HCT116 (cell line): ENCODE measurements at regions not wholly inside any gene's neighbourhood (a gene's known extent, or its start where the extent isn't known, plus 50 kb on each side); places are given as distances from the start of the nearest gene placed in this dataset.

Source experiments
- ATAC-seq: fragments of 200-7000 bp; cut with Tn5 transposase; 2 replicates; pipeline ENCODE4 v1.9.1; 2020; ENCODE audit warnings: mild to moderate bottlenecking, moderate library complexity
- BruUV-seq: library from RNA; stranded (reverse); fragments of 400-500 nt; replicated peaks from 2 replicates; lab custom pipeline; 2021; lab: Mats Ljungman, UMichigan
- CTCF ChIA-PET: fragments of 300-600 bp; sonication (Branson Sonifier 250); formaldehyde crosslinking; loops from one replicate; lab custom pipeline; 2021; ENCODE audit warnings: antibody characterized with exemption; lab: Charles Lee
- POLR2A ChIA-PET: fragments of 300-600, 350-600 bp; sonication (Branson Sonifier 250); formaldehyde crosslinking; loops from one replicate; lab custom pipeline; 2021; ENCODE audit warnings: antibody characterized with exemption; lab: Charles Lee
- RAD21 ChIA-PET, 2 experiments: fragments of 300-600 bp; sonication (Branson Sonifier 250); formaldehyde crosslinking; loops; one replicate each; lab custom pipeline; 2023; ENCODE audit warnings: low total read pairs in 2 of 2; ENCODE audit not compliant: uncharacterized antibody in 2 of 2, unreplicated experiment in 2 of 2, low non-redundant PET in 1 of 2; lab: Charles Lee
- DNase-seq: peaks from one replicate; pipeline ENCODE4 v3.0.0-alpha.2; 2010; ENCODE audit warnings: low read depth, low spot score
- H2AFZ ChIP-seq: fragments of 200-600 bp; shearing (Covaris generic), sonication (generic); 2 replicates; pipeline ENCODE4 v1.6.1; 2017; ENCODE audit warnings: low read depth, mixed run types, mixed read lengths, antibody characterized with exemption, low read length; ENCODE audit not compliant: poor library complexity, severe bottlenecking
- H3K27ac ChIP-seq: 2 replicates; pipeline ENCODE4 v1.5.1; 2012; ENCODE audit warnings: low read depth, low read length
- H3K27me3 ChIP-seq: fragments of 200-600 bp; sonication (generic); 2 replicates; pipeline ENCODE4 v1.6.1; 2016; ENCODE audit warnings: mixed run types, low read length, mixed read lengths; ENCODE audit not compliant: insufficient read depth
- H3K36me3 ChIP-seq, 2 experiments: fragments of 200-500 bp in 1 of 2; fragments of 200-600 bp in 1 of 2; sonication (Bioruptor generic) in 1 of 2; sonication (generic) in 1 of 2; 2 replicates each; pipeline versions ENCODE4 v1.5.1 to v1.6.1; 2014 to 2016; ENCODE audit warnings: low read length in 2 of 2, inconsistent platforms in 1 of 2, mixed read lengths in 1 of 2, mixed run types in 1 of 2; ENCODE audit not compliant: insufficient read depth in 2 of 2, control insufficient read depth in 1 of 2
- H3K4me1 ChIP-seq, 2 experiments: fragments of 200-600 bp in 1 of 2; sonication (generic) in 1 of 2; 2 replicates each; pipeline versions ENCODE4 v1.5.1 to v1.6.1; 2012 to 2017; ENCODE audit warnings: low read length in 2 of 2, inconsistent platforms in 1 of 2, mild to moderate bottlenecking in 1 of 2, mixed read lengths in 1 of 2, mixed run types in 1 of 2, moderate library complexity in 1 of 2; ENCODE audit not compliant: insufficient read depth in 2 of 2, control insufficient read depth in 1 of 2
- H3K4me2 ChIP-seq: fragments of 200-600 bp; sonication (generic); 2 replicates; pipeline ENCODE4 v1.6.1; 2017; ENCODE audit warnings: mixed run types, low read length, mixed read lengths
- H3K4me3 ChIP-seq, 2 experiments: fragments of 200-600 bp in 1 of 2; sonication (generic) in 1 of 2; replicated peaks in 1 of 2; 2 replicates each; pipeline ENCODE4 v1.5.1; 2011 to 2016; ENCODE audit warnings: low read length in 2 of 2, control low read depth in 1 of 2, low read depth in 1 of 2, mild to moderate bottlenecking in 1 of 2, mixed read lengths in 1 of 2, mixed run types in 1 of 2
- H3K79me2 ChIP-seq: fragments of 200-600 bp; sonication (generic); 2 replicates; pipeline ENCODE4 v1.6.1; 2017; ENCODE audit warnings: mild to moderate bottlenecking, mixed run types, low read length, moderate library complexity, mixed read lengths; ENCODE audit not compliant: insufficient read depth
- H3K9ac ChIP-seq: fragments of 200-600 bp; sonication (generic); 2 replicates; pipeline ENCODE4 v1.6.1; 2016; ENCODE audit warnings: low read length, mixed read lengths
- H3K9me2 ChIP-seq: fragments of 200-600 bp; sonication (generic), shearing (Covaris generic); 2 replicates; pipeline ENCODE4 v1.6.1; 2017; ENCODE audit warnings: mixed run types, mild to moderate bottlenecking, moderate library complexity; ENCODE audit not compliant: insufficient read depth
- H3K9me3 ChIP-seq, 2 experiments: fragments of 200-500 bp in 1 of 2; fragments of 200-600 bp in 1 of 2; sonication (Bioruptor generic) in 1 of 2; sonication (generic) in 1 of 2; 2 replicates each; pipeline ENCODE4 v1.6.1; 2014 to 2017; ENCODE audit warnings: low read length in 2 of 2, mixed read lengths in 2 of 2, inconsistent platforms in 1 of 2, low read depth in 1 of 2, mild to moderate bottlenecking in 1 of 2, mixed run types in 1 of 2, moderate library complexity in 1 of 2; ENCODE audit not compliant: control insufficient read depth in 1 of 2, insufficient read depth in 1 of 2
- H4K20me1 ChIP-seq: fragments of 200-600 bp; sonication (generic), shearing (Covaris generic); 2 replicates; pipeline ENCODE4 v1.6.1; 2017; ENCODE audit warnings: mixed run types, mild to moderate bottlenecking, moderate library complexity; ENCODE audit not compliant: insufficient read depth
- ATF3 ChIP-seq: IDR thresholded peaks from 2 replicates; pipeline ENCODE4 v1.6.1; 2012
- CEBPB ChIP-seq: IDR thresholded peaks from 2 replicates; pipeline ENCODE4 v1.6.1; 2012; ENCODE audit warnings: low read depth
- CTCF ChIP-seq, 3 experiments: fragments of 200-600 bp in 1 of 3; sonication (generic) in 1 of 3; IDR thresholded peaks in 2 of 3; conservative IDR thresholded peaks in 1 of 3; 2 replicates each; pipeline ENCODE4 v1.5.1; 2012 to 2017; ENCODE audit warnings: low read depth in 2 of 3, low read length in 2 of 3, antibody characterized with exemption in 1 of 3, borderline replicate concordance in 1 of 3, control low read depth in 1 of 3, mild to moderate bottlenecking in 1 of 3, mixed read lengths in 1 of 3, mixed run types in 1 of 3, moderate library complexity in 1 of 3; ENCODE audit not compliant: insufficient read depth in 1 of 3
- EGR1 ChIP-seq: IDR thresholded peaks from 2 replicates; pipeline ENCODE4 v1.6.1; 2012; ENCODE audit warnings: low read depth
- ELF1 ChIP-seq: IDR thresholded peaks from 2 replicates; pipeline ENCODE4 v1.6.1; 2012; ENCODE audit warnings: low read depth, borderline replicate concordance
- POLR2AphosphoS5 ChIP-seq: IDR thresholded peaks from 2 replicates; pipeline ENCODE4 v1.6.1; 2011; ENCODE audit warnings: mild to moderate bottlenecking, low read depth, low read length, moderate library complexity
- REST ChIP-seq: IDR thresholded peaks from 2 replicates; pipeline ENCODE4 v1.6.1; 2012; ENCODE audit warnings: low read depth
- SP1 ChIP-seq: IDR thresholded peaks from 2 replicates; pipeline ENCODE4 v1.6.1; 2012; ENCODE audit warnings: low read depth
- TCF7L2 ChIP-seq: IDR thresholded peaks from 2 replicates; pipeline ENCODE4 v1.7.0; 2011; ENCODE audit warnings: borderline replicate concordance, inconsistent platforms; ENCODE audit not compliant: insufficient read depth, insufficient read length; ENCODE audit errors: extremely low read depth
- YY1 ChIP-seq: IDR thresholded peaks from 2 replicates; pipeline ENCODE4 v1.6.1; 2011; ENCODE audit warnings: low read length, low read depth, moderate library complexity, mild to moderate bottlenecking; ENCODE audit not compliant: insufficient replicate concordance; ENCODE audit errors: extremely low read depth
- intact Hi-C: fragments of 100-400 bp; cut with micrococcal nuclease; formaldehyde crosslinking; loops from 2 replicates; pipeline ENCODE4 v1.10.0; 2022

GRCh38 chr12:75727577-75727976 lies 216.2 kb upstream of the KRR1 start:
- RAD21 ChIA-PET = no interaction called here
- intact Hi-C loops = loop anchor here (1.0 kb wide), 1 partner anchor 602 kb away; no protein-coding TSS in a partner anchor
- no peaks in the 10 kb centered on the region for H3K36me3 ChIP-seq
- H3K4me3 ChIP-seq = no peak overlapping the region
- no peaks in the 10 kb centered on the region for H4K20me1 ChIP-seq
- H3K4me2 ChIP-seq = peak overlapping the region; percentile 41
- ATAC-seq = peak; percentile 59
- no peak for TF ChIP-seq EGR1
- TF ChIP-seq REST = no peak
- peak; percentile 5; the same call in 1 of the 2 replicates for TF ChIP-seq POLR2AphosphoS5
- TF ChIP-seq SP1 = peak; percentile 11; the same call in 1 of the 2 replicates
- TF ChIP-seq CEBPB = peak; percentile 64; the same call in 1 of the 2 replicates
- TF ChIP-seq TCF7L2 = peak; percentile 41
- TF ChIP-seq ATF3 = no peak
- no peak for TF ChIP-seq ELF1
- TF ChIP-seq CTCF (IDR thresholded peaks at IDR 0.05 in 2 of 3, conservative IDR thresholded peaks at IDR 0.05 in 1 of 3; ENCODE audit: borderline replicate concordance in 1 of 3, insufficient read depth in 1 of 3, low read depth in 2 of 3, low read length in 2 of 3) = peak in 1 of 3 experiments; percentile 25; a peak in 1 of 6 replicates
- no peak for TF ChIP-seq YY1
- TF ChIP-seq, all 23 proteins: peak for 5
- no peaks in the 10 kb centered on the region for H3K9me3 ChIP-seq
- no peak for DNase-seq
- no peaks in the 10 kb centered on the region for H3K9me2 ChIP-seq
- POLR2A ChIA-PET = interaction anchor here (0.9 to 4.6 kb wide), 5 partner anchors 11 to 67 kb away, joined by 3 to 37 read pairs (median 5); no protein-coding TSS in a partner anchor
- peaks cover 66 to 67% of the 10 kb centered on the region in 2 experiments for H3K4me1 ChIP-seq
- CTCF ChIA-PET = no interaction called here
- peaks cover 8% of the 10 kb centered on the region for H3K79me2 ChIP-seq
- peak overlapping the region; percentile 100 for H3K27ac ChIP-seq
- no TSS peak for BruUV-seq
- peak overlapping the region; percentile 45 for H3K9ac ChIP-seq
- H3K27me3 ChIP-seq = no peaks in the 10 kb centered on the region
- no peak overlapping the region for H2AFZ ChIP-seq
